Ovary (tissue), 3 donors: ENCODE measurements at regions not wholly inside any gene's neighbourhood (a gene's known extent, or its start where the extent isn't known, plus 50 kb on each side); places are given as distances from the start of the nearest gene placed in this dataset.

Experiments used
- CTCF ChIP-seq, 3 donors: fragments of 450-650 bp in 2 of 3; fragments of 200-600 bp in 1 of 3; IDR thresholded peaks; one replicate each; pipeline versions ENCODE4 v1.5.1 to v1.8.0; 2016 to 2022; ENCODE audit warnings: antibody characterized with exemption in 3 of 3, mild to moderate bottlenecking in 1 of 3
- POLR2A ChIP-seq: fragments of 450-650 bp; IDR thresholded peaks from one replicate; pipeline ENCODE4 v1.6.1; 2017; ENCODE audit warnings: antibody characterized with exemption, mild to moderate bottlenecking, moderate library complexity
- donor health status: DM: no; HTN: no; CAD: no.

GRCh38 chr5:158322620-158323019, 463.7 kb upstream of the CLINT1 start:
- TF ChIP-seq CTCF (IDR thresholded peaks at IDR 0.05) (no peak), POLR2A (no peak)
